Activated T-helper 17 cell treated with anti-CD3 and anti-CD28 coated beads, Interleukin-2, amount 50 U/mL, for 72 hours (primary cell): ENCODE measurements at regions not wholly inside any gene's neighbourhood (a gene's known extent, or its start where the extent isn't known, plus 50 kb on each side); places are given as distances from the start of the nearest gene placed in this dataset.

Experiments
- ATAC-seq: fragments of 150-1000 bp; cut with Tn5 transposase; replicated peaks from 2 replicates; pipeline ENCODE4 v1.10.0; 2021; ENCODE audit warnings: mild to moderate bottlenecking, moderate library complexity
- H3K27ac Mint-ChIP-seq: one replicate; pipeline ENCODE4 v1.8.0; 2022; ENCODE audit warnings: mixed read lengths
- H3K27me3 Mint-ChIP-seq: one replicate; pipeline ENCODE4 v1.8.0; 2022; ENCODE audit warnings: mixed read lengths
- H3K36me3 Mint-ChIP-seq: one replicate; pipeline ENCODE4 v1.8.0; 2022; ENCODE audit warnings: low read depth, mild to moderate bottlenecking, mixed read lengths
- H3K4me1 Mint-ChIP-seq: one replicate; pipeline ENCODE4 v1.8.0; 2022; ENCODE audit warnings: mixed read lengths
- H3K4me3 Mint-ChIP-seq: one replicate; pipeline ENCODE4 v1.8.0; 2022; ENCODE audit warnings: mild to moderate bottlenecking, mixed read lengths
- H3K9me3 Mint-ChIP-seq: one replicate; pipeline ENCODE4 v1.8.0; 2022; ENCODE audit warnings: mixed read lengths

DNA sequence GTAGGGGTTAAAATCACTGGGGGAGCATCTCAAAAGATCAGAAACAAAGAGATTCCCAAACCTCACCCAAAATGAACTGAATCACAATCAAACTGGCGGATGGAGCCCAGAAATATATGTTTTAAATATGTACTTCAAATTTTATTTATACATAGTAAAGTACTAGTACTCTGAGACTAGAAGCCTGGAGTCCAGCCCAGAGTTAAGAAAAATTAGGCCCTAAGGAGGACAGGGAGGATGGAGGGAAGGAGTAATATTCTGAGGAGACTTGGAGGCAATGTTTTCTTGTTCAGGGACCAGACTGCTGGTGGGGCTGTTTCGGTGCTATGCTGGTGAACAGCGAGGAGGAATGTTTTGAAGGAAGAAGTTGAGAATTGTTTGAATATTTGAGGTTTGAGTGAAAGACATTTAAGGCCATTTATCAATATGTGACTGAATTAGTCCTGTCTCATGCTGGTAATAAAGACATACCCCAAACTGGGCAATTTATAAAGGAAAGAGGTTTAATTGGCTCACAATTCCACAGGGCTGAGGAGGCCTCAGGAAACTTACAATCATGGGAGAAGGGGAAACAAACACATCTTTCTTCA is 552.4 kb upstream of the DAB2 start:
- H3K9me3 Mint-ChIP-seq = peaks cover 6% of the 10 kb centered on the region
- no peak overlapping the region for H3K27ac Mint-ChIP-seq
- no peaks in the 10 kb centered on the region for H3K27me3 Mint-ChIP-seq
- H3K4me1 Mint-ChIP-seq = no peaks in the 10 kb centered on the region
- H3K4me3 Mint-ChIP-seq = no peak overlapping the region
- no peak for ATAC-seq
- no peaks in the 10 kb centered on the region for H3K36me3 Mint-ChIP-seq

DNA sequence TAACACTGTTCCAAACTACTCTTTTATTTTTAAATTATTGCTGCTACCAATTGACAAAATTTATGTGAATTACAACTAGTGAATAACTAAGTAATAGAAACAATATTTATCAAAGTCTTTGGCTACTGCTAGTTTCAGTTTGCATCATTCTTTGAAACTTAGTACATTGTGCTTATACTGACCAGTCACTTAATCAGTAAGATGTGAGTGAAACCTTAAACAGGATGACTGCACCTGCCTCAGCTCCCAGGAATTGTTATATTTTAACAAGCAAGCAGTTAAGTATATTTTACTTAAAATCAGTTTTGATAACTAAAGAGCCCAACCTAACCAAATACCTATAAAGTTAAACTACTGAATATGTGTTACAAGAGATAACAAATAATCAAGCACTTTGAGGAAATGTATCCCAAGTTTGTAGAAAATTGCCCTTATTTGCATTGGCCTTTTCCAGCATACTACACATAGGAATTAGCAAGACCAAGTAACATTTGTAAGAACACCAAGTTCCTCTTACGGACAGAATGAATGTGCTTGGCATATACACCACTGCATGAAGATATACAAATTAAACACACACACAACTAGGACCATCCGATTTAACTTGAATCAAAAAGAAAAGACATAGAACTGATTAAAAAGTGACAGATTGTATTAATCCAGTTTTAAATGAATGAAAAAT is 545.5 kb upstream of the DAB2 start:
- Mint-ChIP-seq H3K4me3 (no peak overlapping the region), H3K9me3 (peaks cover 6% of the 10 kb centered on the region), H3K4me1 (no peaks in the 10 kb centered on the region), H3K27me3 (no peaks in the 10 kb centered on the region), H3K27ac (no peak overlapping the region), H3K36me3 (no peaks in the 10 kb centered on the region)
- no peak for ATAC-seq

DNA sequence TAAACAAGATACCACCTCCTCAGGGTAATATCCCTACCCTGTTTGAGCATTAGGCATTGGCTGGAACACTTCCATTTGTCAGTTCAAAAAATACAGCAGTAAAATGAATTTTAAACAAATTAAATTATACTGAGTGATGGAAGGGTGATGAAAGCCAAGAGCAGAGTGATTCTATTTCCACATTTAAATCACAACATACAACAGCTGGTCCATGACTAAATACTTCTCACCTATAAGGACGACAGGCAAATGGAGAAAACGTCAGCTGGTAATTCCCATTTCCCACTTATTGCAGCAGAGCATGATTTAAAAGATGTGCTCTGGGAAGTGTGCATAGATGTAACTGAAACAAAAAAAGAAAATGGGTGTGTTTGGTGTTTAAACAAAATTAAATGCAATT is 543.6 kb upstream of the DAB2 start:
- no peaks in the 10 kb centered on the region for H3K9me3 Mint-ChIP-seq
- no peak overlapping the region for H3K27ac Mint-ChIP-seq
- ATAC-seq = no peak
- H3K27me3 Mint-ChIP-seq = no peaks in the 10 kb centered on the region
- no peaks in the 10 kb centered on the region for H3K36me3 Mint-ChIP-seq
- H3K4me3 Mint-ChIP-seq = no peak overlapping the region
- no peaks in the 10 kb centered on the region for H3K4me1 Mint-ChIP-seq

DNA sequence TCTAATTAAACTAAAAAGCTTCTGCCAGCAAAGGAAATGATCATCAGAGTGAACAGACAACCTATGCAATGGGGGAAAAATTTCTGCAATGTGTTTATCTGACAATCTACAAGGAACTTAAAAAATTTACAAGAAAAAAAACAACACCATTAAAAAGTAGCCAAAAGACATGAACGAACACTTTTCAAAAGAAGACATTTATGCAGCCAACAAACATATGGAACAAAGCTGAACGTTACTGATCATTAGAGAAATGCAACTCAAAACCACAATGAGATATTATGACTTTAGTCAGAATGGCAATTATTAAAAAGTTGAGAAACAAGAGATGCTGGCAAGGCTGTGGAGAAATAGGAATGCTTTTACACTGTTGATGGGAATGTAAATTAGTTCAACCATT is 530.4 kb upstream of the DAB2 start:
- no peaks in the 10 kb centered on the region for H3K36me3 Mint-ChIP-seq
- H3K4me3 Mint-ChIP-seq = no peak overlapping the region
- no peaks in the 10 kb centered on the region for H3K9me3 Mint-ChIP-seq
- no peaks in the 10 kb centered on the region for H3K4me1 Mint-ChIP-seq
- H3K27ac Mint-ChIP-seq = no peak overlapping the region
- H3K27me3 Mint-ChIP-seq = no peaks in the 10 kb centered on the region
- no peak for ATAC-seq

DNA sequence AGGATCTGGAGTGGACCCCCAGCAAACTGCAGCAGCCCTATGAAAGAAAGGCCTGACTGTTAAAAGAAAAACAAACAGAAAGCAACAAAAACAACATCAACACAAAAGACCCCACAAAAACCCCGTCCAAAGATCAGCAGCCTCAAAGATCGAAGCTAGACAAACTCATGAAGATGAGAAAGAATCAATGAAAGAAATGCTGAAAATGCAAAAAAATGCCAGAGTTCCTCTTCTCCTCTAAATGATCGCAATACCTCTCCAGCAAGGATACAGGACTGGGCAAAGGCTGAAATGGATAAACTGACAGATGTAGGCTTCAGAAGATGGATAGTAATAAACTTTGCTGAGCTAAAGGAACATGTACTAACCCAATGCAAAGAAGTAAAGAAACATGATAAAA is 526.3 kb upstream of the DAB2 start:
- Mint-ChIP-seq H3K4me1 (peaks cover 5% of the 10 kb centered on the region), H3K27ac (no peak overlapping the region), H3K9me3 (no peaks in the 10 kb centered on the region), H3K36me3 (no peaks in the 10 kb centered on the region), H3K27me3 (no peaks in the 10 kb centered on the region), H3K4me3 (no peak overlapping the region)
- ATAC-seq = no peak

DNA sequence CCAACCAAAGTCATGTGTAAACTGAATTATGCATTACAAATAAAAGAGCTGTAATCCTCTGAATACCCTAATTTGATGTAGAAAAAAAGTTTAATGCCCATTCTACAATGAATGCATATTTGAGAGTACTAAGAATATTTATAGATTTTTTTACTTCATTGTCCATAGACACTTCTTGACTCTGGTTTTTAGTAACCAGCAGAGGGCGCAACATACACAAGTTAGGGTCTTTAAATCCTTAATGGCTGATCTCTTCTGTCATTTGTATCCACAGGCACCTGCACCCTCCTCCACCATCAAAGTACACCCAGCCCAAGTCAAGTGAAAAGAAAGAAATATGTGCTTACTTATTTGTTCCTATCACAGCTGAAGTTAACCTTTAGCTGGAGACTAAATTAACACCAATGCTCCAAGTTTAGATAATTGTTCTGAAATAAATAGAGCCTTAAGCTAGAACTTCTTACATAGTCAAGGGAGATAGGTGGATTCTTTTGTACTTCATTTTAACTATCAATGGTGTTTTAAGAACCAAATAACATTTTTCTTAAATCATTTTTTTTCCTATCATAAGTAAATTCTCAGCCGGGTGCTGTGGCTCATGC is 524.2 kb upstream of the DAB2 start:
- no peaks in the 10 kb centered on the region for H3K36me3 Mint-ChIP-seq
- ATAC-seq = peak; percentile 80
- no peak overlapping the region for H3K4me3 Mint-ChIP-seq
- peaks cover 5% of the 10 kb centered on the region for H3K4me1 Mint-ChIP-seq
- H3K27me3 Mint-ChIP-seq = no peaks in the 10 kb centered on the region
- no peak overlapping the region for H3K27ac Mint-ChIP-seq
- H3K9me3 Mint-ChIP-seq = no peaks in the 10 kb centered on the region

DNA sequence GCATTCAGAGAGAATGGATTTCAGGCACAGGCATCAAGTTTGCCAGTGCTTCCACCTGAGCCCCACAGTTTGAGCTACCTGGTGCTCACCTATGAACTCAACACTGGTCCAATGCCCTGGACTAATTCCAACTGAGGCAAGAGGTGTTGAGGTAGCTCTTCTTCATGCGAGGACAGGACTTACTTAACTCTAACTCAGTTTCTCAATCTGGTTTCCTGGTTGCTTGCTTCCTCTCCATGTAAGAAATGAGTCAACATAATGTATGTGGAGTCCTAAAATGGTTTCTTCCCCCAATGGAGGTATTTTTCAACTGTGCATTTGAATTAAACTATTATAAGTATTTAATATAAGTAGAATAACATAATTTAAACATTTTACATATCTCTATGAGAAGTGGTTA is 523.6 kb upstream of the DAB2 start:
- Mint-ChIP-seq H3K36me3 (no peaks in the 10 kb centered on the region), H3K4me1 (peaks cover 5% of the 10 kb centered on the region), H3K9me3 (no peaks in the 10 kb centered on the region), H3K27ac (no peak overlapping the region), H3K27me3 (no peaks in the 10 kb centered on the region), H3K4me3 (no peak overlapping the region)
- no peak for ATAC-seq

DNA sequence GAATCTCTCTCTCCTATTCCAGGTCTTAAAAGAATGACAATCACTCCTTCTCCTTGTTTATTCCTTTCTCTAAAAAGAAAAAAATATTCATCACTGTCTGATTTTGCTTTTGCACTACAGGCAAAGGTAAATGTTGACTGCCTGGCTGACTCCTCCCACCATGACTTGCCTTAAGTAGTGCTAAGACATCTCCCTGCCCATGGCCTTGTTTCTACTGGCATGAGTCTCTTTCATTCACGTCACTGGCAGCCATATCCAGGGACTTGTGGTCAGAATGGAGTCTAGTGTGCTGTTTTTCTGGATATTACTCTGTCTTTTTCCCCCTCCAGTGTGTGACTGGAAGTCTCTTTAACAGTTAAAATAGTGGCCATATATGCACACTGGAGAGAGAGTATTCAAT is 522.9 kb upstream of the DAB2 start:
- peaks cover 5% of the 10 kb centered on the region for H3K4me1 Mint-ChIP-seq
- H3K27me3 Mint-ChIP-seq = no peaks in the 10 kb centered on the region
- no peaks in the 10 kb centered on the region for H3K9me3 Mint-ChIP-seq
- peak; percentile 51 for ATAC-seq
- H3K36me3 Mint-ChIP-seq = no peaks in the 10 kb centered on the region
- no peak overlapping the region for H3K4me3 Mint-ChIP-seq
- H3K27ac Mint-ChIP-seq = no peak overlapping the region

DNA sequence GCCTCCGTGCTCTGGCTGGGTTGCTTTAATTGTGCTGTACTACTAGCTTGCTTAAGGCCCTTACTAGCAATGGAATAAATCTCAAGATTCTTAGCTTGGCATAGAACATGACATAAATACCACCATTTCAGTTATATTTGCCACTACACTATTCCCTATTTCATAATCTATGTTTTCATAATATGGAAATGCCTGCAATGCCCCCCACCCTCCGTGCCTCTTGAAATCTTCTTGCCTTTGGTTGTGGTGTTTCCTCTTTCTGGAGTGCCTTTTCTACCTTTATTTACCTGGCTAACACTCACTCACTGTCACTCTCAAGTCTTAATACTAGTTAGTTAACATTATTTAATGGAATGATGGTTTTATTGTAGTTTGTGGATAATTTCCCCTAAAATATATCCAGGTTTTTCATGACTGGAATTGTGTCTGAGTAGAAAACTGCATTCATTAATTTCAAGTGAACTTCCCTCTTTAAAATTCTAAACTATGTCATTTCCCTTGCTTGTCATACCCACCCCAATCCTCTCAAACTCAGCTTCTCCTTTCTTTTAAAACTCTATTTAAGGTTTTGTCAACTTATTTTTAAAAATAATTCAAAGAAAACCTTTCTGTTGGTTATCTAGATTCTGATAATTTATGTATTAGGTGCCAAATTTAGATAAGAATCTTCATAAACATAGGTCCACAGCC is 521.7 kb upstream of the DAB2 start:
- no peaks in the 10 kb centered on the region for H3K9me3 Mint-ChIP-seq
- H3K4me3 Mint-ChIP-seq = no peak overlapping the region
- ATAC-seq = no peak
- no peaks in the 10 kb centered on the region for H3K36me3 Mint-ChIP-seq
- no peak overlapping the region for H3K27ac Mint-ChIP-seq
- no peaks in the 10 kb centered on the region for H3K27me3 Mint-ChIP-seq
- H3K4me1 Mint-ChIP-seq = peaks cover 5% of the 10 kb centered on the region

DNA sequence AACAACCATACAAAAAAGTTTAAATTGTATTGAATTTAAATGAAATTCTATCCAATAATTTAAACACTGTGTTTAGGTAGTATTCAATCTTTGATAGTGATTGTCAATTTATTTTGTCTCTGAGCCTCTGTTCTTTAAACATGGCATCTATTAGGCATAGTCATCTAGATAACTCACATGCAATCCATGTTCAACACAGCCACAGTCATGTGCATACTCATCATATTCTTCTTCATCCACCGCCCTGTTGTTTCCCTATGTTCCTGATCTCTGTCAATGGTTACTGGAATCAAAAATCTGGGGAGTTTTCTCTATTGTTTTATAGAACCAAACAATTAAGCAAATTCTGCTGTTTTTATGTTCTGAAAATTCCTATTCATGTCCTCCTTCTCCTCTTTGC is 521.1 kb upstream of the DAB2 start:
- peaks cover 5% of the 10 kb centered on the region for H3K4me1 Mint-ChIP-seq
- H3K4me3 Mint-ChIP-seq = no peak overlapping the region
- ATAC-seq = no peak
- H3K36me3 Mint-ChIP-seq = no peaks in the 10 kb centered on the region
- H3K27ac Mint-ChIP-seq = no peak overlapping the region
- no peaks in the 10 kb centered on the region for H3K27me3 Mint-ChIP-seq
- no peaks in the 10 kb centered on the region for H3K9me3 Mint-ChIP-seq

DNA sequence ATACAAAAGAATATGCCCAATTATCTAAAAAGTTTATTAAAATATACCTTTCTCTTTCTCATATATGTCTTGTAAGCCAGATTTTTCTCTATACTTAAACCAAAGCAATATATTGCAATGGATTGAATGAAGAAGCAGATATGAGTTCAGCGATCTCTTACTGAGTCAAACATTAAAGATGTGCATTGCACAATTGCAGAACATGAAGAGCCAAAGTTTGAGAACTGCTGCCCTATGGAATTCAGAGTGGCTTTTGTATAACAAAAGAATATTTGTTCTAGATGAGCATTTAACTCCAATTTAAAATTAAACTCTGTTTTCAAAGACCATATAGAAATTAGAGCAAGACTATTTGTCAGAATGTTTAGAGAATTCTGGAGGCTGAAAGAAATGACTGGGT is 519.0 kb upstream of the DAB2 start:
- ATAC-seq = no peak
- Mint-ChIP-seq H3K27ac (no peak overlapping the region), H3K4me1 (peaks cover 1% of the 10 kb centered on the region), H3K27me3 (no peaks in the 10 kb centered on the region), H3K36me3 (no peaks in the 10 kb centered on the region), H3K4me3 (no peak overlapping the region), H3K9me3 (no peaks in the 10 kb centered on the region)

DNA sequence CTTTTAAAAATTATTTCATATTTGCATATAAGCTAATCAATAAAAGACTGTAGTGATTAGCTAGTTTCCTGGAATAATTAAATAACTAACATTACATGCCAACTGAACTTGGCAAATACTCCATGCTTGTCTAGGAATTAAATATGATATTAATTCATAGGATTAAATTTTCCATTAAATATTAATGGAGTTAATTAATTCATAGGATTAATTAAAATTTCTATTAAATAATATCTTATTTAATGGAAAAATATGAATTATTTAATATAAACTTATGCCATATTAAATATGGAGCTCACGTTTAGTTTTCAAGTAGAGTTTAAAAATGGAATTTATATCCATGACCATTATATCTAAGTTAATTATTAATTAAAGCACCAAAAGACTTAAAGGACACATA is 517.8 kb upstream of the DAB2 start:
- ATAC-seq = no peak
- H3K36me3 Mint-ChIP-seq = no peaks in the 10 kb centered on the region
- H3K4me3 Mint-ChIP-seq = no peak overlapping the region
- no peaks in the 10 kb centered on the region for H3K9me3 Mint-ChIP-seq
- H3K27ac Mint-ChIP-seq = no peak overlapping the region
- no peaks in the 10 kb centered on the region for H3K27me3 Mint-ChIP-seq
- H3K4me1 Mint-ChIP-seq = no peaks in the 10 kb centered on the region

DNA sequence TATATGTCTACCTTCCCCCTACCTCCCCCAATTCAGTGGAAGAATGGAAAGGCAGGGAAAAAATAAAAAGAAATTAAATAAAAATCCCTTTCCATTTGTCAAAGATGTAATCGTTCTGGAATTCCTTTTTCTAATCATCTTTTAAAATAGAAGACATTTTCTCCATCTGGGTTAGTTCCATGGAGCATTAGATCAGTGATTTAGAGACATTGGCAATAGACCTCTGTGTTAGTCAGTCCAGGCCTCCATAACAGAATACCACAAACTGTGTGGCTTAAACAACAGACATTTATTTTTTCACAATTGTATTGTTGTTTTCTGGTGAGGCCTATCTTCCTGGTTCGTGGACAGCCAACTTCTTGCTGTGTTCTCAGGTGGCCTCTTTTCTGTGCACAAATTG is 516.6 kb upstream of the DAB2 start:
- no peak overlapping the region for H3K27ac Mint-ChIP-seq
- no peaks in the 10 kb centered on the region for H3K36me3 Mint-ChIP-seq
- H3K9me3 Mint-ChIP-seq = no peaks in the 10 kb centered on the region
- no peak overlapping the region for H3K4me3 Mint-ChIP-seq
- peaks cover 3% of the 10 kb centered on the region for H3K27me3 Mint-ChIP-seq
- no peaks in the 10 kb centered on the region for H3K4me1 Mint-ChIP-seq
- ATAC-seq = no peak

DNA sequence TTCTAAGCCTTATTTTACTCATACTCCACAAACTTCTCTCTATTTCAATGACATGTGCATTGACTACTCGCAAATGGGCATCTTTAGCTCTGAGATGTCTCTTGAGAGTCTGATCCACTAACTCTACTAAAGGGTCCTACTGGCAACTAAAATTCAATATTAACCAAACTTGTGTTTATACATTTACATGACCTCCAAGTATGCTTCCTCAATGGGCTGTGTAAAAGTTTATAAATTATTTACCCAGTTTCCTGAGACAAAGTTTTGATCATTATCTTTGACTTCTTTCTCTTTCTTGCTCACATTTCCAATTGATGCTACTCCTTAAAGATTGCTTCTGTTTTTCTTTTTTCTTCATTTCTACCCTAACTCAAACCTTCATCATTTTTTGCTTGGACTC is 510.1 kb upstream of the DAB2 start:
- Mint-ChIP-seq H3K27me3 (peaks cover 16% of the 10 kb centered on the region), H3K36me3 (no peaks in the 10 kb centered on the region), H3K4me3 (no peak overlapping the region), H3K9me3 (no peaks in the 10 kb centered on the region), H3K4me1 (no peaks in the 10 kb centered on the region), H3K27ac (no peak overlapping the region)
- no peak for ATAC-seq

DNA sequence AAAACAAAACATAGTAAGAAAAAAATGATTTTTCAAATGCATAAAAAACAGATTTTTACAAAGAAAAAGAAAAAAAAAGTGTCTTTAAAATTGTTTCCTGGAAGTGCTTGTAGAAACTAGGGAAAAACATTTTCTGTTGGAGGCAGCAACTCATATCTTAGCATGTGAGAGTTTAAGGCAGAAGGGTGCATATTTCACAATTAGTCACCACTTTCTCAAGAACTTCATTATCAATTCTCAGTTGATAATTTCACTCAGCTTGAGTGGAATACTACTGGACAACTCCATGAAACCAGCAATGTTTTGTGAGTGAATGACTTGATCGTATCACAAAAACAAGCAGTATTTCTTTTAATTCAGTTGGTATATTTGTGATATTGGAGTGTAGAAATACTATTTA is 508.3 kb upstream of the DAB2 start:
- ATAC-seq = no peak
- Mint-ChIP-seq H3K4me1 (no peaks in the 10 kb centered on the region), H3K27me3 (peaks cover 23% of the 10 kb centered on the region), H3K27ac (no peak overlapping the region), H3K9me3 (no peaks in the 10 kb centered on the region), H3K36me3 (no peaks in the 10 kb centered on the region), H3K4me3 (no peak overlapping the region)
